K562 (cell line): ENCODE measurements at regions not wholly inside any gene's neighbourhood (a gene's known extent, or its start where the extent isn't known, plus 50 kb on each side); places are given as distances from the start of the nearest gene placed in this dataset.

ENCODE experiments used
- ATAC-seq: fragments of 200-7000 bp; cut with Tn5 transposase; 3 replicates; pipeline ENCODE4 v1.9.1; 2020; ENCODE audit warnings: moderate library complexity
- BruUV-seq: library from RNA; stranded (reverse); fragments of 400-500 nt; replicated peaks from 2 replicates; lab custom pipeline; 2021; lab: Mats Ljungman, UMichigan
- CTCF ChIA-PET: fragments of 300-600 bp; formaldehyde crosslinking; extraction: SDS; loops from one replicate; lab custom pipeline; 2021; ENCODE audit warnings: low intra/inter-chr PET ratio; lab: Yijun Ruan, JAX
- POLR2A ChIA-PET: fragments of 300-600, 350-650 bp; sonication (Branson Sonifier 250); formaldehyde crosslinking; extraction: SDS; loops from one replicate; lab custom pipeline; 2021; ENCODE audit warnings: antibody characterized with exemption, inconsistent platforms; lab: Yijun Ruan, JAX
- DNase-seq, 4 experiments: peaks; one replicate each; pipeline versions ENCODE4 v3.0.0 to v3.0.0-alpha.2; 2011 to 2018; ENCODE audit warnings: low spot score in 3 of 4, mixed read lengths in 3 of 4; ENCODE audit errors: extremely low read depth in 1 of 4
- FAIRE-seq: peaks from 2 replicates; lab custom pipeline; 2011; peaks lifted over from hg19 to GRCh38; lab: Jason Lieb, UNC
- H2AFZ ChIP-seq: 2 replicates; pipeline ENCODE4 v1.6.0; 2011; ENCODE audit warnings: low read depth, low read length, control low read depth, inconsistent platforms
- H3K27ac ChIP-seq: fragments of 200-600 bp; 3 replicates; pipeline ENCODE4 v1.8.0; 2011; ENCODE audit warnings: low read depth, mild to moderate bottlenecking, control low read depth, inconsistent platforms, low read length, moderate library complexity, mixed read lengths; ENCODE audit errors: extremely low read depth
- H3K27me3 ChIP-seq, 2 experiments: fragments of 300-600 bp in 1 of 2; 2 replicates in 1 of 2; 3 replicates in 1 of 2; pipeline versions ENCODE4 v1.6.0 to v1.8.0; 2011; ENCODE audit warnings: inconsistent platforms in 2 of 2, low read length in 2 of 2, mild to moderate bottlenecking in 1 of 2, mixed read lengths in 1 of 2, moderate library complexity in 1 of 2; ENCODE audit not compliant: control insufficient read depth in 2 of 2, insufficient read depth in 2 of 2
- H3K36me3 ChIP-seq: fragments of 300-600 bp; 3 replicates; pipeline ENCODE4 v1.8.0; 2011; ENCODE audit warnings: mild to moderate bottlenecking, low read length, inconsistent platforms; ENCODE audit not compliant: control insufficient read depth, insufficient read depth
- H3K4me1 ChIP-seq, 2 experiments: fragments of 200-600 bp in 1 of 2; replicated peaks in 1 of 2; 2 replicates in 1 of 2; 3 replicates in 1 of 2; pipeline versions ENCODE4 v1.5.1 to v1.8.0; 2011; ENCODE audit warnings: inconsistent platforms in 2 of 2, low read length in 2 of 2, mild to moderate bottlenecking in 1 of 2, mixed read lengths in 1 of 2, moderate library complexity in 1 of 2; ENCODE audit not compliant: control insufficient read depth in 2 of 2, insufficient read depth in 2 of 2
- H3K4me2 ChIP-seq: 2 replicates; pipeline ENCODE4 v1.6.1; 2011; ENCODE audit warnings: low read length, control low read depth, inconsistent platforms, mixed read lengths; ENCODE audit not compliant: insufficient read depth
- H3K4me3 ChIP-seq: fragments of 200-600 bp; sonication (generic), shearing (Covaris generic); 2 replicates; pipeline ENCODE4 v1.5.1; 2016; ENCODE audit warnings: control low read depth, inconsistent platforms
- H3K79me2 ChIP-seq: fragments of 200-600 bp; 3 replicates; pipeline ENCODE4 v1.8.0; 2011; ENCODE audit warnings: low read length, inconsistent platforms; ENCODE audit not compliant: control insufficient read depth, insufficient read depth
- H3K9ac ChIP-seq, 2 experiments: 2 replicates each; pipeline versions ENCODE4 v1.6.0 to v1.6.1; 2011; ENCODE audit warnings: low read depth in 2 of 2, low read length in 2 of 2, control low read depth in 1 of 2, inconsistent platforms in 1 of 2, mild to moderate bottlenecking in 1 of 2, mixed read lengths in 1 of 2; ENCODE audit not compliant: insufficient read depth in 1 of 2
- H3K9me1 ChIP-seq: one replicate; pipeline ENCODE4 v1.6.0; 2011; ENCODE audit warnings: inconsistent platforms, mild to moderate bottlenecking, low read length, moderate library complexity; ENCODE audit not compliant: control insufficient read depth, insufficient read depth
- H3K9me3 ChIP-seq: replicated peaks from 2 replicates; pipeline ENCODE4 v1.5.1; 2011; ENCODE audit warnings: low read depth, low read length, inconsistent platforms; ENCODE audit not compliant: control insufficient read depth, insufficient read depth
- H4K20me1 ChIP-seq: replicated peaks from 2 replicates; pipeline ENCODE4 v1.6.1; 2011; ENCODE audit warnings: low read length, inconsistent platforms, mixed read lengths; ENCODE audit not compliant: control insufficient read depth, insufficient read depth
- BACH1 ChIP-seq: fragments of 200-800 bp; sonication (Bioruptor generic); IDR thresholded peaks from 2 replicates; pipeline ENCODE4 v1.6.1; 2016; ENCODE audit warnings: missing genetic modification characterization, missing compliant biosample characterization
- C11orf30 ChIP-seq: fragments of 450-650 bp; IDR thresholded peaks from 2 replicates; pipeline ENCODE4 v1.6.1; 2016; ENCODE audit warnings: low read depth, mild to moderate bottlenecking
- CBX1 ChIP-seq: sonication (generic); IDR thresholded peaks from 2 replicates; pipeline ENCODE4 v1.6.1; 2016; ENCODE audit warnings: antibody characterized with exemption, low read depth, mild to moderate bottlenecking
- CREB1 ChIP-seq, 2 experiments: sonication (generic) in 1 of 2; formaldehyde crosslinking in 1 of 2; IDR thresholded peaks; 2 replicates each; pipeline versions ENCODE4 v1.6.1 to v1.8.0; 2012 to 2022; ENCODE audit warnings: inconsistent platforms in 1 of 2, mild to moderate bottlenecking in 1 of 2, missing genetic modification reagents in 1 of 2, moderate library complexity in 1 of 2
- EP300 ChIP-seq: IDR thresholded peaks from 2 replicates; pipeline ENCODE4 v1.6.1; 2012; ENCODE audit warnings: low read length, improper control_type of control experiment
- HMBOX1 ChIP-seq: sonication (generic); IDR thresholded peaks from 2 replicates; pipeline ENCODE4 v1.6.1; 2016
- MAFF ChIP-seq: IDR thresholded peaks from 2 replicates; pipeline ENCODE4 v1.6.1; 2012; ENCODE audit warnings: low read length, improper control_type of control experiment
- MAFG ChIP-seq: fragments of 450-650 bp; conservative IDR thresholded peaks from 2 replicates; pipeline ENCODE4 v1.6.1; 2016; ENCODE audit warnings: missing genetic modification characterization, missing compliant biosample characterization
- MAFK ChIP-seq: IDR thresholded peaks from 2 replicates; pipeline ENCODE4 v1.6.1; 2011; ENCODE audit warnings: low read length, improper control_type of control experiment
- PML ChIP-seq: IDR thresholded peaks from 2 replicates; pipeline ENCODE4 v1.6.1; 2012; ENCODE audit warnings: low read length, inconsistent platforms
- TCF3 ChIP-seq: sonication (generic); formaldehyde crosslinking; IDR thresholded peaks from 2 replicates; pipeline ENCODE4 v1.4.0; 2020; ENCODE audit warnings: mild to moderate bottlenecking, missing genetic modification reagents
- TCF7L2 ChIP-seq: fragments of 150-350 bp; IDR thresholded peaks from 2 replicates; pipeline ENCODE4 v1.6.1; 2016; ENCODE audit warnings: low read depth, mild to moderate bottlenecking, low read length, moderate library complexity
- ZNF3 ChIP-seq: fragments of 250-450 bp; sonication (Bioruptor Pico); IDR thresholded peaks from 2 replicates; pipeline ENCODE4 v1.5.0; 2021; ENCODE audit warnings: mild to moderate bottlenecking, moderate library complexity
- ZNF316 ChIP-seq: fragments of 450-650 bp; IDR thresholded peaks from 2 replicates; pipeline ENCODE4 v1.6.1; 2016
- WGBS: fragments of 100-300 bp; shearing (Covaris generic); methylation state at CpG from one replicate; pipeline ENCODE4 v1.1.6; 2016; ENCODE audit warnings: low coverage, mixed read lengths; ENCODE audit not compliant: insufficient coverage; ENCODE audit errors: missing lambda C conversion rate; 5-methylcytosine and 5-hydroxymethylcytosine counted together
- in situ Hi-C: fragments of 300-500 bp; cut with MboI; formaldehyde crosslinking; loops from 4 replicates; pipeline ENCODE4 v1.15.0; 2018; ENCODE audit warnings: inconsistent platforms, mixed read lengths
- intact Hi-C: fragments of 100-400 bp; cut with micrococcal nuclease; formaldehyde crosslinking; loops from 2 replicates; pipeline ENCODE4 v1.14.2; 2022
- TF ChIP-seq, protein P1 (sequence below), 2 experiments: fragments of 450-650 bp in 1 of 2; sonication (generic) in 1 of 2; formaldehyde crosslinking in 1 of 2; IDR thresholded peaks; 2 replicates each; pipeline versions ENCODE4 v1.7.1 to v1.9.0; 2016 to 2022; ENCODE audit warnings: inconsistent platforms in 1 of 2, mild to moderate bottlenecking in 1 of 2, missing genetic modification reagents in 1 of 2

DNA sequence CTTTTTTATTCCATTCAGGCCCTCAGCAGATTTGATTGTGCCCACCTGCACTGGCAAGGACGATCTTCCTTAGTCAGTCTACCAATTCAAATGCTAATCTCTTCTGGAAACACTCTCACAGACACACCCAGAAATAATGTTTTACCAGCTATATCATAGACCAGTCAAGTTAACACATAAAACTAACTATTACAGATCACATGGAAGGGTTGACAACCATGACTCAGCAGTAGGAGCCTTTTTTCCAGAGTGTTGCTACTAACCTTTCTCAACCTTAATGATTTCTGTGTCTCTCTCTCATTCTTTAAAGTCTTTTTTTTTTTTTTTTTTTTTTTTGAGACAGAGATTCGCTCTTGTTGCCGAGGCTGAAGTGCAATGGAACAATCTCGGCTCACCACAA, 68.7 kb upstream of the KCNK12 start (continued):
- TF ChIP-seq MAFK (peak; percentile 73), BACH1 (tag) (peak; percentile 48; the same call in 1 of the 2 replicates), C11orf30 (peak; percentile 80), CREB1 (IDR thresholded peaks at IDR 0.05) (no peak), CREB1 (CRISPR knock-in tag; IDR thresholded peaks at IDR 0.05) (no peak), CBX1 (no peak), ZNF316 (peak; percentile 82), ZNF3 (no peak), MAFG (peak; percentile 94), TCF7L2 (no peak), MAFF (peak; percentile 72), TCF3 (no peak), PML (no peak), HMBOX1 (peak; percentile 84)

- no peak overlapping the region for H3K27ac ChIP-seq
- no TSS peak for BruUV-seq
- intact Hi-C loops (no loop called here), in situ Hi-C loops (no loop called here)
- ATAC-seq (no peak), FAIRE-seq (no peak), DNase-seq (no peak)
- ChIA-PET POLR2A (interaction anchor here (0.6 kb wide), 2 partner anchors 45 to 268 kb away, joined by 3 read pairs; no protein-coding TSS in a partner anchor), CTCF (no interaction called here)
- no peak overlapping the region for H2AFZ ChIP-seq
- H3K4me3 ChIP-seq, result no peak overlapping the region
- H3K9me3 ChIP-seq, result 0 out of 2 replicates have a peak, but pooled peaks cover 2% of the 10 kb centered on the region
- no peaks in the 10 kb centered on the region; a peak in 1 of 5 replicates for H3K4me1 ChIP-seq
- no peaks in the 10 kb centered on the region for H3K9me1 ChIP-seq
- H3K9ac ChIP-seq, result no peak overlapping the region
- H3K27me3 ChIP-seq, result peaks cover 18 to 53% of the 10 kb centered on the region in 2 experiments
- H3K36me3 ChIP-seq, result no peaks in the 10 kb centered on the region
- no peaks in the 10 kb centered on the region for H4K20me1 ChIP-seq
- no peaks in the 10 kb centered on the region for H3K79me2 ChIP-seq
- 0% methylated on average over 2 of the region's 2 CpGs for WGBS
- no peak overlapping the region for H3K4me2 ChIP-seq
- no peak for TF ChIP-seq EP300
- TF ChIP-seq, protein P1, sequence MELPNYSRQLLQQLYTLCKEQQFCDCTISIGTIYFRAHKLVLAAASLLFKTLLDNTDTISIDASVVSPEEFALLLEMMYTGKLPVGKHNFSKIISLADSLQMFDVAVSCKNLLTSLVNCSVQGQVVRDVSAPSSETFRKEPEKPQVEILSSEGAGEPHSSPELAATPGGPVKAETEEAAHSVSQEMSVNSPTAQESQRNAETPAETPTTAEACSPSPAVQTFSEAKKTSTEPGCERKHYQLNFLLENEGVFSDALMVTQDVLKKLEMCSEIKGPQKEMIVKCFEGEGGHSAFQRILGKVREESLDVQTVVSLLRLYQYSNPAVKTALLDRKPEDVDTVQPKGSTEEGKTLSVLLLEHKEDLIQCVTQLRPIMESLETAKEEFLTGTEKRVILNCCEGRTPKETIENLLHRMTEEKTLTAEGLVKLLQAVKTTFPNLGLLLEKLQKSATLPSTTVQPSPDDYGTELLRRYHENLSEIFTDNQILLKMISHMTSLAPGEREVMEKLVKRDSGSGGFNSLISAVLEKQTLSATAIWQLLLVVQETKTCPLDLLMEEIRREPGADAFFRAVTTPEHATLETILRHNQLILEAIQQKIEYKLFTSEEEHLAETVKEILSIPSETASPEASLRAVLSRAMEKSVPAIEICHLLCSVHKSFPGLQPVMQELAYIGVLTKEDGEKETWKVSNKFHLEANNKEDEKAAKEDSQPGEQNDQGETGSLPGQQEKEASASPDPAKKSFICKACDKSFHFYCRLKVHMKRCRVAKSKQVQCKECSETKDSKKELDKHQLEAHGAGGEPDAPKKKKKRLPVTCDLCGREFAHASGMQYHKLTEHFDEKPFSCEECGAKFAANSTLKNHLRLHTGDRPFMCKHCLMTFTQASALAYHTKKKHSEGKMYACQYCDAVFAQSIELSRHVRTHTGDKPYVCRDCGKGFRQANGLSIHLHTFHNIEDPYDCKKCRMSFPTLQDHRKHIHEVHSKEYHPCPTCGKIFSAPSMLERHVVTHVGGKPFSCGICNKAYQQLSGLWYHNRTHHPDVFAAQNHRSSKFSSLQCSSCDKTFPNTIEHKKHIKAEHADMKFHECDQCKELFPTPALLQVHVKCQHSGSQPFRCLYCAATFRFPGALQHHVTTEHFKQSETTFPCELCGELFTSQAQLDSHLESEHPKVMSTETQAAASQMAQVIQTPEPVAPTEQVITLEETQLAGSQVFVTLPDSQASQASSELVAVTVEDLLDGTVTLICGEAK (IDR thresholded peaks at IDR 0.05), result no peak
- TF ChIP-seq, protein P1 (CRISPR knock-in tag; IDR thresholded peaks at IDR 0.05), result no peak
These were observed 67.6 kb upstream of the KCNK12 start for GRCh38 chr2:47638430-47638829.
